DMS53 (cell line): ENCODE measurements at regions not wholly inside any gene's neighbourhood (a gene's known extent, or its start where the extent isn't known, plus 50 kb on each side); places are given as distances from the start of the nearest gene placed in this dataset.
"Not testable (repeated sequence)": the region's sequence is repeated elsewhere in the genome, so short reads cannot be mapped to it uniquely, and the experiment has no call there.

Source experiments
- DNase-seq: peaks from one replicate; lab custom pipeline; 2025; lab: John Stamatoyannopoulos, UW

DNA sequence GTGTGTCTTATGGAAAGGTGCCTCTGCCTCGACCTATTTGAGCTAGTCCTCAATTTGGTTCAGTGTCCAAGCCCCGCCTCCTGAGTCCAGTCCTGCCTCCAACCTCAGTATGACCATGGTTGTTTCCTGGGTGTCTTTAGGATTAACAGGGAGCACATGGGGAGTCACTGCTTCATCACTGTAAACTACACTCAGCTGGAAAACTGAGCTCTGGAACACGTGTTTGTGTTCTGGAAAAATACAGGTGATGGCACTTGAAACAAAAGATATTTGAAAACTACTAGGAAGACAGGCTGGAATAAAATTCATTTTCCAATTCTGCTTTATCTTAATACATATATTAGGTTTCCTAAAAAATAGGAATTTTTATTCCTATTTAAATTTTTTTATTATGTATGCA lies 1187.3 kb upstream of the TMEM132C start:
- no peak for DNase-seq

DNA sequence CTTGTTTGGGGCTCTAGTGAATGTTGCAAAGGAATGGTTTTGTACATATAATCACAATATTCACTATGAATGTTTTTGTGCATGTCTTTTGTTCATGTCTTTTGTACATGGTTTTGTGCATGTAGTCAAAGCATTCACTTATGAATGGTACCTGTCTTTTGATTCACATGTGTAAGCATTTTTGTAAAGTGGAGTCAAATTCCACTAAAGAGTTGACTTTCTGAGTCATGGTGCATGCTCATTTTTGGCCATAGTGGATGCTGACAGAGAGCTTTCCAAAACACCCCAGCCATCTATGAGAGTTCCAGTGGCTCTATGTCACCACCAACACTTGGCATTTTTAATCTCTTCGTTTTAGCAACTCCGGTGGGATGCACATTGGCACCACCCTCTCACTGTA lies 1185.9 kb upstream of the TMEM132C start:
- DNase-seq = no peak

DNA sequence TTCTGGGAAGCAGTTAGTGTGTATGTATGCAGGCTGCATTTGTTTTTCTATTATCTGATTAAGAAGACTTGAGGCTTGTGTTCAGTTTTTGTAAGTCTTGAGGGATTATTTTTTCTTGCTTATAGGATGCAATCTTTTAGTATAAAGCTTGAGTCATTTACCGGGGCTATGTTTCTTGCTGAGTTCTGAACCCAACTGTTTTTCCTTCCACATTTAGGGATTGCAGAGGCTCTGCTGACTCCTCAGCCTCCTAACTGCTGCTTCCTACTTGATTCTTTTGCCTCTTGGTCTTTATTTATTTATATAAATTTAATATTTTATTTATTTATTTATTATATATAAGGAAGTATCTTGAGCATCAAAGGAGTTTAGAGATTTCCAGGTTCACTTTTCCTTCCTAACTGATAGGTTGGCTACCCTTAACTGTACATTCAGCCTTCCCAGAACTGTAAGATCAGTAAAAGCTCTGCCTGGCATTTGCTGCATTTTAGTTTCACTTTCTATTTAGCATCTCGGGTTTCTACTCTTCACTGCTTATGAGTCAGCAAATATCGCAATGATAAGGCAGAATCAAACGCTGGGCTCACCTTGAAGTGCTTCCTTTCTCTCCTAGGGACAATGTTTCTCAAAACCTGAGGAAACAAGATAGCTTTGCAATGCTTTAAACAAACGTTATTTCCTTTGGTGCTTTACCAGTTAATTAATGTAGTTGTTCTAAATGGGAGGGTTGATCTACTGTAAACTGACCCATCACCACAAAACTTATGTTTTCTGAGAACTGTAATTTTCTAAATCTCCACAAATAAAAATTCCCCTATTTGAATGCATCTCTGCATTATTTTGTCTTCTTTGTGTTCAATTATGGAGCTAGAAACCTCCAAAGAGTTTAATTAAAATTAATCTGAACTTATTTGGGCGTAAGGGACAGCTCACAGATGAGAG lies 1183.7 kb upstream of the TMEM132C start:
- DNase-seq = peak; percentile 85

DNA sequence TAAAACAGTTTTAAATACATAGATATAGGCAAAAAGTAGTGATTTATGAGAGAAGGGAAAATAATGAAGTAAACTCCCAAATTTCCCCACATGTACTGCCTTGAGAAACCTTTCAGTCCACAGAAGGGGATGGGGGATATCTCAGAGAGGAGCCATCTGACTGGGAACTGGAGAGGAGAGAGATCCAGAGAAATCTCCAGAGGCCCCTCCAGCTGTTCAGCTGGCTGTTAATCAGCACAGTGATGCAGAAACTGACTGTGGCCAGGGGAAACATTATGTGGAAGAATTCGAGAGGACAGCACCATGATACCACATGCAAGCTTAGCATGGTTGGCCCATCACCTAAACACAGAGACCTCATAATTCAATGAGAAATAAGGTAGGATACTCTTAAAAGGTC lies 1165.9 kb upstream of the TMEM132C start:
- no peak for DNase-seq

DNA sequence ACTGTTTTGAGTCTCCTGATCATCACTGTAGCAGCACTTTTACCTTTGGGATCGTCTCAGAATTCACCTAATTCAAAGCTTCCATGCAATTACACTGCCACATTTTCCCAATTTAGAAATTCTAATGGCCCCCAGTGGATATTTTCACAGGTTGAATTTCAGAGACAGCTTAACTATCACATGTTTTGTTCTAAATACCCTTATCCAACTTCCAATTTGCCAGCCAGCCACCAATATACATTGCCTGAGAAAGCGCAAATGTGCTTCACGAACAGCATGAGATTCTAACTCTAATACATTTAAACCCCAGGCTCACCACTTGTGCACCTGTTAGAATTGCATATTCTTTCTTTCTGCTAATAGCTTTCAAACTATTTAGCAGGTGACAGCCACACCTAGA lies 1160.9 kb upstream of the TMEM132C start:
- no peak for DNase-seq

DNA sequence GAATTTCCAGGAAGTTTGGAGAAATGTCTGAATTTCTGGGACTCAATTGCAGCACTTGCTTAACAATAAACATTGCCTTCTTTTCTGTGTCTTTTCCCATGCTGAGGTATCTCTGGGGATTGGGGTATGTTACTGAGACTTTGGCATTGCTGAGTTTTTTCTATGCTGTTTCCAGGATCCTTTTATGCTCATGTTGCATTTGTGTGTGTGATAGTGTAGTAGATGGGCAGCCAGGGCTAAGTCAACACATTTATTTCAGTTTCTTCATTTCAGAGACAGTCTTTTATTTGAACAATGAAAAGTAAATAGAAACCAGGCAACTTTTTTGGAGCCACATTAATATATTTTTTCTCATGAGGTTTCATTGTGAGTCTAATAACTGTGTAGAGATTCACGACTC lies 1160.3 kb upstream of the TMEM132C start:
- no peak for DNase-seq

DNA sequence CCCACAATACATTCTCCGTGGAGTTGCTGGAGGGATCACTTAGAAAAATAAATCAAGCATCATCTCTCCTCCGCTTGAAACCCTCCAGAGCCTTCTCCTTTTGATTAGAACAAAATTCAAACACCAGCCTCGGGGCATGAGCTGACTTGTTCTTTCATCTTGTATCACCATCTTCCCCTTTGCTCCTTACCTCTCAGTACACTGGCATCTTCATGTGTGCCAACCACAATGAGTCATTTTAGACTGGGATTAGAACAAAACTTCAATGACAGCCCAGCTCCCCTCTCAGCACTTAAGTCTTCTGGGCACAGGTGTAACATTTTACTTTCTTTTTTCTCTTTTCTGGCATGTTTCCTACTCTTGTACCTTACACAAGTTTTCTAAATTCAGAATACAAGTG lies 1159.2 kb upstream of the TMEM132C start:
- no peak for DNase-seq

DNA sequence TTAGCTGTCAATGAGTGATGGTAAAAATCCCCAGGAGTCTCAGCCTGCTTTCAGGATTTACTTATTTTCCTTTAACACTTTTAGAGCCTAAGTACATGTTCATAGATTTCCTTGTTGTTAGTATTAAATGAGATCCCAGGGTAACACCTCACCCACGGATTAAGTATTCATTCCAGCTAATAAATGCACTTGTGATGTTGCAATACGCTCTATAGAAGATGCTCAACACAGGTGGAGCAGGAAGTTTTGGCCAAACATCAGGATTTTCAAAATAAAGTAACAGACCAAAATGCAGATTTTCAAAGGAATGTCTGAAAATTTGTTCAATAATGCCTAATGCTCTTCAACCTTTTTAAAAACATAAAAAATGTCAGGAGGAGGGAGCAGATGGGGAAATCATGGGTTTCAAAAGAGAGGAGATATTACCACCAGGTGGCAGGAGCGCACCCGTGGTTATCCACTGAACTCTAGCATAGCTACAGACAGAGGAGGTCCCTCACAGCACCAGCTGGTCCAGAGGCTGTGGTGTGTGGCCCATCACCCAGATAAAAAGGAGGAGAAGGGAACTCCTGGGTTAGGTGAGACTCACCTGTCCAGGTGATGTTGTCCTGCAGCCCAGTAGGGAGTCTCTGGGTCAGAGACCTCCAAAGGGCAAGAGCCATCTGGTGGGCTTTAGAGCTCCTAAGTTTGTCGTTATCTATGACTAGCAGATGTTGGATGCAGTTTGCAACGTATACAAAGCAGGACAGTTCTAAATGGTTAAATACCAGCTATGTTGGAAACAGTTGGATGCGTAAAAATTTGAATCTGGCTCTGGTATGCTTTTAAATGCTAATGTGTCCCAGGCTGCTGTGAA lies 1158.4 kb upstream of the TMEM132C start:
- peak; percentile 72 for DNase-seq

DNA sequence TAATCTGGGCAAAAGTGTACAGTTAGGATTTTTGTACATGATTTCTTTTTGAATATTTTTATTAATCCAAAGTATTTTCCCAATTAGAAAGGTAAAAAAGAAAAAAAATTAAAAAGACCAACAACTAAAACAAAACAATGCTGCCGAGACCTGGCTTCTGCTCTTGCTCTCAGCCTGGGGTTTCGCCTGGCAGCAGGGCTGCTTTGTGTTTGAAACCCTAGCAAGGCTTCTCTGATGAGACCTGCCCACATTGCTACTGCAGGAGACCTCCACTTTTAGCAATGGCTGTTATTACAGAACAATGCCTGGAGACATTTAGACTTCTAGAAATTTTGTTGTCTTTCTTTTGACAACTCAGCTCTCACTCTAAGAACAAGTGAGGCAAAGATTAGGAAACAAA lies 1153.0 kb upstream of the TMEM132C start:
- no peak for DNase-seq

DNA sequence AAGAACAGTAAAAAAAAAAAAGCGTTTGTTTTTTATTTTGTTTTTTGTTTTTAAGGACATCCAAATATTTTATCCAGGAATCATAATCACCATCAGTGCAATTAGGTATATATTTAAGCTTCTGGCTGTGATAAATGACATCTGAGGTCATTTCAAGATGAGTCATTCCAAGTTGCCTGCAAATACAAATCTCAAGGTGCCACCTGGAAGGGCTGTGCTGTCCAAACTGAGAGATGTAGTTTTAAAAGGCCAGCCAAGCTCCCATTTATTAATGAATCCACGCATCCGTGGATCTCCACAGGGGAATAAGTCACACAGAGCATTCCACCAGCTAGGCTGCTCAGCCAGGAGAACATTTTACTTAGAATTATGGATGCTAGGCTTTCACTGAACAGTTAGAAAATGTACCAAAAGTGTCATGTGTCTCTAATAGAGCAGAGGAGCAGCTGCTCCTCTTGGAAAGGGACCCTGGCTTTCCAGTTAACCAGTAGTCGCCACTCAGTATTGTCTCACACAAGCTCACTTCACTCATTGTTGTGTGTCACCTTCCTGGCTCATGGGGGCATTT lies 1151.4 kb upstream of the TMEM132C start:
- no peak for DNase-seq

DNA sequence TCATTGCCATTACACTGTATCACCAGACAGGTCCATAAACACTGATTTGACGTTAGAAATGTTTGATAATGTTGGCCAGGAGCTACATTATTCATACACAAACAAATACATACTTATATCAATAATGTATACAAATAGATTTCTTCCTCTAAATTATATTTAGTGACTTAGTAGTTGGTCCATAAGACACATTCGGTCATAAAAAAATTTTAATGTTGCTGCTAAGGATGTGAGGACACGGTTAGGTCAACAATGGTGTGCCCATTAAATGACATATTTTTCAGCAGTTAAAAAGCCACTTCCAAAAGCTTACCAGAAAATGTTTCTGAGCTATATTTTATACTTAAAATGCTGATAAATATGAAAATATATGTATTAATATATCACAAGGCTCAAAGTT lies 1148.7 kb upstream of the TMEM132C start:
- no peak for DNase-seq

DNA sequence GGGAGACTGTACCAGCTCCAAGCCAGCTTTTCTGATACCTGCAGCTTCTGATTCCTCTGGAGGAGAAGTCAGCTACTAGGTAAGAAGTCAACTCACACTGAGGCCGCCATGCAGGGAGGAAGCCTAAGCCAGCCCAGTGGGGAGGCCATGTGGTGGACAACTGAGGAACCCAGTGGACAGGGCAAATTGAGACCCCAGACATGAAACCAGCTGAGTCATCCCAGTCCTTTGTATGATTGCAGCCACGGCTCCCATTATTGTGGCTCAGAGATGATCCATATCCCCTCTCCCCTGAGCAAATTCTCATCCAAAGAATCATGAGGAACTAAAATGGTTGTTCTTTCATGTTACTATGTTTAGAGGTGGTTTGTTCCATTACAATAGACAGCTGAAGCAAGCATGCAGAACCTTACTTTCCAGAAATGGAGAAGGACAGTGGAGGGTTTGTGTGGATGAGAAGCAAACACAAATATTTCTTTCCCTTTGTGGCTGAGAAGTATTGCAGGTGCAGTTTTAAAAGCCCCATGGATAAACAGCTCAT lies 1147.3 kb upstream of the TMEM132C start:
- DNase-seq = no peak

DNA sequence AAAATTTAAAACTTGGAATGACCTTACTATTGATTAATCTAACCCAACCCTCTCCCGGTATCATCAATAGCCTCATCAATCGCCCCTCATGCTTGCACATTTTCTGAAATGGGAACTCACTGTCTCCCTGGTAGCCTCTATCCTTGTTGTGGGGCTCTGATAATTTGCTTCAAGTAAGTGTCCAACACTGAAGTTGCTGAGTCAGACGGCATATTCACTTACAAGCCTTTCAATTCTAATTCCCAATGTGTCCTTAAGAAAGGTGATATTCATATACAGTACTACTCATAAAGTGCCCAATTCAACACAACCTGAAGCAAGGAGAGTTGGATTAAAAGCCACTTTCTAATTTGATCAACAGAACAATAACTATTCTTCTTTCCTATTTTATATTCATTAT lies 1146.1 kb upstream of the TMEM132C start:
- no peak for DNase-seq

DNA sequence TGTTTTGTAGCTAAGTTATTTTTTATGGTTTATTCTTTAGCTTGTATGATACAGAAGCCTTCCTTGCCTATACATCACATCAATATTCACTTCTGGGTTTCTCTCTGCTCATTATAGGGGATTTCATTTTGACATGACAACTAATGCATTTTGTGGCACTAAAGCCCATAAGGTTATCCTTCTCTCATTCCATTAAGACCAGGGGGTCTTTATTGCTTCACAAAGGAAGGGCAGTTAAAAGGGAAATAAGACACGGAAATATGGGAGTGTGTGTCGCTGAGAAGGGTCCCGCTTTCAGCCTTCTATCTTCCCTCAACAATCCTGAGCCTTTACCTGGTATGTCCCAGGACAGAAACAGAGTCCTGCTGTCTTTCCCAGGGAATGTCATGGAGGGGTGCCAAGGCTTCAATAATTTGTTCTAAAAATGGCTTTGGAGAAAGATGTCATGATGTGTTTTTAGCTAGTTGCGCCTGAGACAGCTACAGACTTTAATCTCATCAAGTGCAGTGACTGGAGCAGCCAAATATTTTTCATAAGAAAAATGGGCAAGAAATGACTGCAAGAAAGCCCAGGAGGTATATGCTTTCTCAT lies 1145.4 kb upstream of the TMEM132C start:
- DNase-seq = no peak

DNA sequence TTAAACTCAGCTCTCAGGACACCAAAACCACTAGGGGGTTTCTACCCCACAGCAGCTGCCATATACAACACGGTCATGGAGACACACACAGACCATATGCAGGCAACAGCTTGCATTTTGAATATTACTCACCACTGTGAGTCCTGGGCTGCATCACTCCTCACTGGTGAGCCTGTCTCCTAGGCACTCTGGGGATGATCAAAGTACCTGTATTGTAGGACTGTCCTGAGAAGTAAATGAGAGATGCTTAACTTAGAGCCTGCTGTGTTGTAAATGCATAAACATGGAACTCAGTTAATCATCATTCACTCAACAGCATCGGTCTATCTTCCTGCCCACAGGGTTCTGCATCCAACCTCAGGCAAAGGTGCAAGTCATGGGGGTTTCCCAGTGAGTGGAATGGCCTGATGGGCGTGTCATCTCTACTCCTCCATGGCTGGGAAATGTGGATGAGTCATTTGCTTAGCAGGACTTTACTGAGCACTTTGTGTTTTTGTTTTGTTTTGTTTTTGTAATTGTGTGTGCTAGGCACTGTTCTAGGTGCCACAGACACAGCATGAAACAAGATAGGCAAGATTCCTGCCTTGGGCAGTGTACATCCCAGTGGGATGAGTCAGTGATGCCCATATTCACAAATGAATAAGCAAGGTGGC lies 1141.2 kb upstream of the TMEM132C start:
- peak; percentile 57 for DNase-seq

DNA sequence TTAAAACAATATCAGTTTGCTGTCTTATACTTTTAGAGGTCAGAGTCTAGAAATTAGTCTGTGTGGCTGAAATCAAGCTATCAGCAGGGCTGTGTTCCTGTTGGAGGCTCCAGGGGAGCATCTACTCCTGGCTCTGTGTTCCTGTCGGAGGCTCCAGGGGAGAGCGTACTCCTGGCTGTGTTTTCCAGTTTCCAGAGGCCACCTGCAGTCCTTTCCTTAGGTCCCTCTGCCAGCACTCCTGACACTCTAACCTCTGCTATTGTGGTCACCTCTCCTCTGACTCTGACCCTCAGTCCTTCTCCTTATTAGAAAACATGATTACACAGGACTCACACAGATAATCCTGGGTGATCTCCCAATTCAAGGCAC lies 1140.7 kb upstream of the TMEM132C start:
- DNase-seq = no peak

DNA sequence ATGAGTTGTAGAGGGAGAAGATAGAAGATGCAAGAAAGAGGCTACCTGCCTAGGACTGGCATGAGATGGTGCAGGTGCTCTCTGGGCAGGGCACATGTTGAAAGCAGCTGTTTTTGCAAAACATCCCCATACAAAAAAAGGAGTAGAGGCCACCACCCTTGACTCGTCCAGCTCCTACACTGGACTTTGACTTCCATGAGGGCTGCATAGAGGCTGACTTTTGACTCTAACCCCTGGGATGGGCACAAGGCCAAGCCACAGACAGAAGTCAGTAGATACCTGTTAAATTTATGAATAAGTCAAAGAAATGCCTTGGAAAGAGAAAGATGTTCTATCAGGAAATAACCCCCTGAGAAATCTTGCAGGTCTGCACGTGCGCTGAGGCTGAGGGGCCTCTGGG lies 1139.1 kb upstream of the TMEM132C start:
- DNase-seq = no peak

DNA sequence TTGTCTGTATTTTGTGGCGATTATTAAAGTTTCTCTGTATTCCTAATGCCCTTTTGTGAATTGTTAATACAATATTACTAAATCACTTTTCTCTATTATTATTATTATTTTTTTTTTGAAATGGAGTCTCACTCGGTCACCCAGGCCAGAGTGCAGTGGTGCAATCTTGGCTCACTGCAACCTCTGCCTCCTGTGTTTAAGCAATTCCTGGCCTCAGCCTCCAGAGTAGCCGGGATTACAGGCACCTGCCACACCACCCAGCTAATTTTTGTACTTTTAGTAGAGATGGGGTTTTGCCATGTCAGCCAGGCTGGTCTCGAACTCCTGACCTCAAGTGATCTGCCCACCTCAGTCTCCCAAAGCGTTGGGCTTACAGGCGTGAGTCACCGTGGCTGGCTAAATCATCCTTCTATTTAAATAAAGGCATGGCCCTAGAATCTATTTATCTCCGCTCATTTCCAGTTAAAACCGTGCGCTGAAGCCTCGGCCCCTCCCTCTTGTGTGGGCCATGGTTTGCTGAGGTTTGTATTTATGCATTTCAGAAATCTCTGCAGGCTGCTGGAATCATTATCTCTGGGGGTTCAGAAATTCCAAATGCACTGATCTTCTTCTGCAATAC lies 1136.4 kb upstream of the TMEM132C start:
- no peak for DNase-seq

DNA sequence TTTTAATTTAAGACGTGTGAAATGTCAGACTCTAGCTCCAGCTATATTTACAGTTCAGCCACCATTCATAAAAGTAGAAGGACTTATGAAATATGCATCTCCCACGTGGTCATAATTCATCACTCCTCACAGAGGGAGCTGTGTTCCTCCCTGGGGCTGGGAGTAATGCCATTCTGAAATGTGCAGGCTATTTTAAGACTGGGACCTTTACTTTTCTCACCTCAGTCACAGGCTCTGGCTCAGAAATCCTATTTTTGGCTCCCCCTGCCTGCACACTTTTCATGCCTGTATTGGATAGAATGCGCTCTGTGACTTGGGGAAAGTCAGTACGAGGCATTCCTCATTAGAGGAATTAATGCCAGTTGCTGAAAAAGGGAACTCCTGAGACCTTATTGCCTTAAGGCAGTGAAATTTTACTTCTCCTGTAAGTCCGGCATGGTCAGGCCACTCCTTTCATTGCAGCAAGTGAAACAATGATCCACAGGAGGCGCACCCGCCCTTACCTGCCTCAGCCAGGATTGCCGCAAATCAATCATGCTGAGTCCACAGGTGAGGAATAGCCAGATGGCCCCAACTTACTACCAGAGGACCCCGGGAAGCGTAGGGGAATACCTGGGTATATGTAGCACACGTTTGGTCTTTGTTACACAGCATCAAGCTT lies 1133.2 kb upstream of the TMEM132C start:
- no peak for DNase-seq

DNA sequence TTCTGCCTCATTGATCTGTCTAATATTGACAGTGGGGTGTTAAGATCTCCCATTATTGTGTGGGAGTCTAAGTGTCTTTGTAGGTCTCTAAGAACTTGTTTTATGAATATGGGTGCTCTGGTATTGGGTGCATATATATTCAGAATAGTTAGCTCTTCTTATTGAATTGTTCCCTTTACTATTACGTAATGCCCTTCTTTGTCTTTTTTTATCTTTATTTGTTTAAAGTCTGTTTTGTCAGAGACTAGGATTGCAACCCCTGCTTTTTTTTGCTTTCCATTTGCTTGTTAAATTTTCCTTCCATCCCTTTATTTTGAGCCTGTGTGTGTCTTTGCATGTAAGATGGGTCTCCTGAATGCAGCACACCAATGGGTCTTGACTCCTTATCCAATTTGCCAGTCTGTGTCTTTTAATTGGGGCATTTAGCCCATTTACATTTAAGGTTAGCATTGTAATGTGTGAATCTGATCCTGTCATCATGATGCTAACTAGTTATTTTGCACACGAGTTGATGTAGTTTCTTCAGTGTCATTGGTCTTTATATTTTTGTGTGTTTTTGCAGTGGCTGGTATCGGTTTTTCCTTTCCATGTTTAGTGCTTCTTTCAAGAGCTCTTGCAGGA lies 1126.0 kb upstream of the TMEM132C start:
- DNase-seq = not testable (repeated sequence)
